DMS 273 (cell line): ENCODE measurements at regions not wholly inside any gene's neighbourhood (a gene's known extent, or its start where the extent isn't known, plus 50 kb on each side); places are given as distances from the start of the nearest gene placed in this dataset.
A peak's percentile ranks its signal among the peaks of the same experiment; 100 is the strongest.

Source experiments
- DNase-seq: peaks from one replicate; lab custom pipeline; 2025; ENCODE audit not compliant: unreplicated experiment; lab: John Stamatoyannopoulos, UW

- no peak for DNase-seq
Observed at GRCh38 chr6:14819001-14819400, 426.9 kb upstream of the JARID2 start.

GRCh38 chr6:14819840-14820420, 425.9 kb upstream of the JARID2 start:
- DNase-seq: no peak

- no peak for DNase-seq
Observed at GRCh38 chr6:14822012-14822553, 423.8 kb upstream of the JARID2 start.

- no peak for DNase-seq
Observed at GRCh38 chr6:14822679-14823078, 423.2 kb upstream of the JARID2 start.

GRCh38 chr6:14824060-14824459, 421.8 kb upstream of the JARID2 start:
- DNase-seq: peak; percentile 15

GRCh38 chr6:14824484-14825275, 421.2 kb upstream of the JARID2 start:
- no peak for DNase-seq

- DNase-seq: no peak
Observed at GRCh38 chr6:14826456-14826855, 419.4 kb upstream of the JARID2 start.

- DNase-seq: no peak
Observed at GRCh38 chr6:14827354-14827753, 418.5 kb upstream of the JARID2 start.

- DNase-seq: no peak
Observed at GRCh38 chr6:14828201-14828611, 417.7 kb upstream of the JARID2 start.

- no peak for DNase-seq
Observed at GRCh38 chr6:14831070-14831469, 414.8 kb upstream of the JARID2 start.

- DNase-seq: no peak
Observed at GRCh38 chr6:14831937-14832336, 413.9 kb upstream of the JARID2 start.

GRCh38 chr6:14832427-14832826, 413.4 kb upstream of the JARID2 start:
- DNase-seq: no peak

GRCh38 chr6:14834851-14835530, 410.9 kb upstream of the JARID2 start:
- no peak for DNase-seq

GRCh38 chr6:14837435-14837834, 408.4 kb upstream of the JARID2 start:
- no peak for DNase-seq

- no peak for DNase-seq
Observed at GRCh38 chr6:14838133-14838583, 407.7 kb upstream of the JARID2 start.

GRCh38 chr6:14841901-14842421, 403.9 kb upstream of the JARID2 start:
- no peak for DNase-seq

GRCh38 chr6:14844411-14844810, 401.5 kb upstream of the JARID2 start:
- DNase-seq: no peak

- DNase-seq: peak; percentile 36
Observed at GRCh38 chr6:14848019-14848418, 397.9 kb upstream of the JARID2 start.

GRCh38 chr6:14849185-14849584, 396.7 kb upstream of the JARID2 start:
- DNase-seq: no peak

GRCh38 chr6:14851281-14851680, 394.6 kb upstream of the JARID2 start:
- no peak for DNase-seq

GRCh38 chr6:14852375-14852774, 393.5 kb upstream of the JARID2 start:
- no peak for DNase-seq

GRCh38 chr6:14856177-14856576, 389.7 kb upstream of the JARID2 start:
- no peak for DNase-seq
